Osteoblast (primary cell): ENCODE measurements at regions not wholly inside any gene's neighbourhood (a gene's known extent, or its start where the extent isn't known, plus 50 kb on each side); places are given as distances from the start of the nearest gene placed in this dataset.
A peak's percentile ranks its signal among the peaks of the same experiment; 100 is the strongest.
"Not testable (repeated sequence)": the region's sequence is repeated elsewhere in the genome, so short reads cannot be mapped to it uniquely, and the experiment has no call there.

ENCODE experiments used
- DNase-seq: peaks from one replicate; pipeline ENCODE4 v3.0.0; 2011; ENCODE audit warnings: low spot score, mixed read lengths; ENCODE audit not compliant: insufficient read length; ENCODE audit errors: missing footprints
- H2AFZ ChIP-seq: 2 replicates; pipeline ENCODE4 v1.6.0; 2011; ENCODE audit warnings: mild to moderate bottlenecking, low read length
- H3K27ac ChIP-seq: 2 replicates; pipeline ENCODE4 v1.5.1; 2011; ENCODE audit warnings: mild to moderate bottlenecking, low read depth, low read length, moderate library complexity
- H3K27me3 ChIP-seq: 2 replicates; pipeline ENCODE4 v1.6.0; 2012; ENCODE audit warnings: mild to moderate bottlenecking, control low read depth, inconsistent platforms, low read length, moderate library complexity; ENCODE audit not compliant: insufficient read depth
- H3K36me3 ChIP-seq: 2 replicates; pipeline ENCODE4 v1.5.1; 2011; ENCODE audit warnings: mild to moderate bottlenecking, low read length, control low read depth, moderate library complexity; ENCODE audit not compliant: insufficient read depth
- H3K4me1 ChIP-seq: 2 replicates; pipeline ENCODE4 v1.5.1; 2011; ENCODE audit warnings: mild to moderate bottlenecking, low read length, control low read depth, moderate library complexity; ENCODE audit not compliant: insufficient read depth
- H3K4me2 ChIP-seq: 2 replicates; pipeline ENCODE4 v1.6.0; 2011; ENCODE audit warnings: mild to moderate bottlenecking, low read length; ENCODE audit not compliant: insufficient read depth
- H3K4me3 ChIP-seq: fragments of 200-600 bp; sonication (generic); 3 replicates; pipeline ENCODE4 v1.5.1; 2012; ENCODE audit warnings: mild to moderate bottlenecking, low read length, inconsistent platforms; ENCODE audit not compliant: insufficient read depth
- H3K79me2 ChIP-seq: 2 replicates; pipeline ENCODE4 v1.6.0; 2012; ENCODE audit warnings: mild to moderate bottlenecking, low read length, control low read depth, inconsistent platforms; ENCODE audit not compliant: insufficient read depth
- H3K9me3 ChIP-seq: 2 replicates; pipeline ENCODE4 v1.5.1; 2011; ENCODE audit warnings: low read depth, low read length, control low read depth
- H4K20me1 ChIP-seq: 2 replicates; pipeline ENCODE4 v1.6.0; 2012; ENCODE audit warnings: mild to moderate bottlenecking, low read length, control low read depth; ENCODE audit not compliant: insufficient read depth
- TF ChIP-seq, protein P1 (sequence below): IDR thresholded peaks from 2 replicates; pipeline ENCODE4 v1.5.1; 2011; ENCODE audit warnings: mild to moderate bottlenecking, low read depth, low read length, moderate library complexity; ENCODE audit errors: extremely low read depth

GRCh38 chr2:234879671-234880455 is 72.0 kb upstream of the SH3BP4 start:
- peak overlapping the region; percentile 79 for H3K4me2 ChIP-seq

GRCh38 chr2:234876621-234877020 is 75.2 kb upstream of the SH3BP4 start:
- H3K36me3 ChIP-seq, H3K4me3 ChIP-seq, H3K27ac ChIP-seq, H3K9me3 ChIP-seq, H4K20me1 ChIP-seq, DNase-seq, H2AFZ ChIP-seq, H3K79me2 ChIP-seq, H3K27me3 ChIP-seq, H3K4me2 ChIP-seq: not testable (repeated sequence)
- peaks cover 23% of the 10 kb centered on the region for H3K4me1 ChIP-seq

More at GRCh38 chr2:234879671-234880455, 72.0 kb upstream of the SH3BP4 start:
- H3K27ac ChIP-seq, result peak overlapping the region; percentile 74
- no peaks in the 10 kb centered on the region for H3K9me3 ChIP-seq
- H2AFZ ChIP-seq, result no peak overlapping the region
- no peaks in the 10 kb centered on the region for H3K79me2 ChIP-seq
- H3K4me1 ChIP-seq, result peaks cover 20% of the 10 kb centered on the region
- H3K36me3 ChIP-seq, result no peaks in the 10 kb centered on the region
- TF ChIP-seq, protein P1, sequence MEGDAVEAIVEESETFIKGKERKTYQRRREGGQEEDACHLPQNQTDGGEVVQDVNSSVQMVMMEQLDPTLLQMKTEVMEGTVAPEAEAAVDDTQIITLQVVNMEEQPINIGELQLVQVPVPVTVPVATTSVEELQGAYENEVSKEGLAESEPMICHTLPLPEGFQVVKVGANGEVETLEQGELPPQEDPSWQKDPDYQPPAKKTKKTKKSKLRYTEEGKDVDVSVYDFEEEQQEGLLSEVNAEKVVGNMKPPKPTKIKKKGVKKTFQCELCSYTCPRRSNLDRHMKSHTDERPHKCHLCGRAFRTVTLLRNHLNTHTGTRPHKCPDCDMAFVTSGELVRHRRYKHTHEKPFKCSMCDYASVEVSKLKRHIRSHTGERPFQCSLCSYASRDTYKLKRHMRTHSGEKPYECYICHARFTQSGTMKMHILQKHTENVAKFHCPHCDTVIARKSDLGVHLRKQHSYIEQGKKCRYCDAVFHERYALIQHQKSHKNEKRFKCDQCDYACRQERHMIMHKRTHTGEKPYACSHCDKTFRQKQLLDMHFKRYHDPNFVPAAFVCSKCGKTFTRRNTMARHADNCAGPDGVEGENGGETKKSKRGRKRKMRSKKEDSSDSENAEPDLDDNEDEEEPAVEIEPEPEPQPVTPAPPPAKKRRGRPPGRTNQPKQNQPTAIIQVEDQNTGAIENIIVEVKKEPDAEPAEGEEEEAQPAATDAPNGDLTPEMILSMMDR, result no peak
- no peaks in the 10 kb centered on the region for H4K20me1 ChIP-seq
- no peaks in the 10 kb centered on the region for H3K27me3 ChIP-seq
- DNase-seq, result peak; percentile 67
- H3K4me3 ChIP-seq, result no peak overlapping the region

DNA sequence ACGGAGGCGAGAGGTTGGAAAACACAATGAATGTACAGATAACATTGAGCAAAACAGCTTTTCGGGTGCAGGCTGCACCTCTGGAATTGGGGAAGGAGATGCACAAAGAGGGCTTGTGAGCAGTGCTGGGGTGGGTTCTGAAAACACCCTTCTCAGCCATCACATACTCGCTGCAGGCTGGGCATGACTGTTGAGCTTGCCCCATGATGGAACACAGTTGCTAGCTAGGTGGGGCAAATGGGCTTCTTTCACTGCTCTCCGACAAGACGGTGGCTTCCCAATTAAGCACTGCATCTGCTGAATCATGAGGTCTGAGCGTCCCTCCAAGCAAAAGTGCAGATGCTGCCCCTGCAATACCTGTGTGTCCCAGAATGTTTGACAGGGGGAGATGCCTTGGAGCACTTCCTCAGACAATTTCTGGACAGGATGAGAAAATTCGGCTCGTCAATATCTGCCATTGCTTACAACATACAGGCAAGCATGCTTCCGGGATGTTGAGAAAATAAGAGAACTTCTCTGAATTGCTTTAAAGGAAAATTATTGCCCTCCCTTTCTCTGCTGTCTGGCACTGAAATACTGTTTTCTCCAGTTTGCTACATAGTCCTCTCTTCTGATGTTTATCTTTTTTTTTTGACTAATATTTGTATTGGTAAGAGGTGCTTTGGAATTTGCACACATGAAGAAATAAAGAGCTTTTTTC is 77.3 kb upstream of the SH3BP4 start:
- no peak for DNase-seq
- Histone ChIP-seq H3K4me3 (no peak overlapping the region), H3K79me2 (no peaks in the 10 kb centered on the region), H3K4me2 (peak overlapping the region; percentile 9), H3K36me3 (no peaks in the 10 kb centered on the region), H3K27me3 (peaks cover 3% of the 10 kb centered on the region), H3K27ac (no peak overlapping the region), H2AFZ (peak overlapping the region; percentile 67), H3K9me3 (no peaks in the 10 kb centered on the region), H4K20me1 (no peaks in the 10 kb centered on the region), H3K4me1 (peaks cover 4% of the 10 kb centered on the region)
- TF ChIP-seq, protein P1, result no peak

GRCh38 chr2:234873828-234874173 is 78.0 kb upstream of the SH3BP4 start:
- H3K79me2 ChIP-seq, result no peaks in the 10 kb centered on the region
- TF ChIP-seq, protein P1, result no peak
- H3K27ac ChIP-seq, result no peak overlapping the region
- no peaks in the 10 kb centered on the region for H3K36me3 ChIP-seq
- peak overlapping the region; percentile 46 for H2AFZ ChIP-seq
- no peak overlapping the region for H3K4me3 ChIP-seq
- peaks cover 4% of the 10 kb centered on the region for H3K4me1 ChIP-seq
- no peaks in the 10 kb centered on the region for H4K20me1 ChIP-seq
- no peak overlapping the region for H3K4me2 ChIP-seq
- no peaks in the 10 kb centered on the region for H3K9me3 ChIP-seq
- peak; percentile 80 for DNase-seq
- H3K27me3 ChIP-seq, result peaks cover 6% of the 10 kb centered on the region
